Vagina (tissue), 2 donors: ENCODE measurements at regions not wholly inside any gene's neighbourhood (a gene's known extent, or its start where the extent isn't known, plus 50 kb on each side); places are given as distances from the start of the nearest gene placed in this dataset.

Experiments used
- DNase-seq, 2 donors: peaks; one replicate each; pipeline ENCODE4 v3.0.0-alpha.2; 2017; ENCODE audit errors: extremely low spot score in 2 of 2
- H3K27ac ChIP-seq: fragments of 200-600 bp; sonication (generic); one replicate; pipeline ENCODE4 v1.5.1; 2019
- H3K27me3 ChIP-seq: fragments of 200-600 bp; sonication (generic); one replicate; pipeline ENCODE4 v1.5.1; 2019
- H3K36me3 ChIP-seq, 2 donors: fragments of 200-600 bp; sonication (generic); one replicate each; pipeline ENCODE4 v1.5.1; 2017 to 2019
- H3K4me1 ChIP-seq: fragments of 200-600 bp; sonication (generic); one replicate; pipeline ENCODE4 v1.5.1; 2019
- H3K4me3 ChIP-seq, 2 donors: fragments of 200-600 bp; sonication (generic); 1 replicate in 1 of 2; 2 replicates in 1 of 2; pipeline ENCODE4 v1.5.1; 2016 to 2019
- H3K9me3 ChIP-seq: fragments of 200-600 bp; sonication (generic); one replicate; pipeline ENCODE4 v1.5.1; 2019
- POLR2A ChIP-seq, 2 donors: fragments of 450-650 bp; IDR thresholded peaks; one replicate each; pipeline ENCODE4 v1.6.1; 2017; ENCODE audit warnings: antibody characterized with exemption in 2 of 2, mild to moderate bottlenecking in 2 of 2, moderate library complexity in 2 of 2
- POLR2AphosphoS5 ChIP-seq, 2 donors: sonication (generic); formaldehyde crosslinking; IDR thresholded peaks; one replicate each; pipeline ENCODE4 v1.9.0; 2017; ENCODE audit warnings: antibody characterized with exemption in 2 of 2, mild to moderate bottlenecking in 2 of 2, low read depth in 1 of 2; ENCODE audit not compliant: insufficient read depth in 1 of 2
- intact Hi-C: fragments of 100-400 bp; cut with DNase I; formaldehyde crosslinking; loops from one replicate; pipeline ENCODE4 v1.15.1; 2023
- TF ChIP-seq, protein P1 (sequence below), 3 experiments: fragments of 450-650 bp in 2 of 3; fragments of 200-600 bp in 1 of 3; sonication (generic) in 1 of 3; IDR thresholded peaks; one replicate each; pipeline ENCODE4 v1.5.1; 2017 to 2019; ENCODE audit warnings: antibody characterized with exemption in 3 of 3, mild to moderate bottlenecking in 2 of 3, moderate library complexity in 2 of 3

DNA sequence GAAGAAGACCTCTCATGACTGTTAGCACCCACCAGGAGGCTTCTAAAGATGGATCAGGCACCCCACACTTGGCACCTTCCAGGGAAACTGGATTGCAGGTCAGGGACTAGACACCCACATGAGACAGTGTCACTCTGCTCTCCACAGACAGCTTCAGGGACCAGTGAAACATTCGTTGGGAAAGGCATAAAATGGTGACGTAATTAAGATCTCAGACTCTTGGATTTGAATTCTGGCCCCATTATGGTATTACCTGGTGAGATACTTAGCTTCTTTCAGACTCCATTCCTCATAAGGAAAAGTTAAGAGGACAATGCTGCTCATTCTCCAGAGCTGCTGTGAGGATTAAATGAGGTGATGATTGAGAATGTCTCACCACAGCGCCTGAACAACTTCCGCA is 261.1 kb downstream of the ARRDC4 start:
- no peak for DNase-seq
- no peaks in the 10 kb centered on the region for H3K9me3 ChIP-seq
- no peaks in the 10 kb centered on the region for H3K36me3 ChIP-seq
- no peak for TF ChIP-seq POLR2AphosphoS5 (IDR thresholded peaks at IDR 0.05; ENCODE audit: insufficient read depth in 1 of 2, low read depth in 1 of 2)
- TF ChIP-seq, protein P1, sequence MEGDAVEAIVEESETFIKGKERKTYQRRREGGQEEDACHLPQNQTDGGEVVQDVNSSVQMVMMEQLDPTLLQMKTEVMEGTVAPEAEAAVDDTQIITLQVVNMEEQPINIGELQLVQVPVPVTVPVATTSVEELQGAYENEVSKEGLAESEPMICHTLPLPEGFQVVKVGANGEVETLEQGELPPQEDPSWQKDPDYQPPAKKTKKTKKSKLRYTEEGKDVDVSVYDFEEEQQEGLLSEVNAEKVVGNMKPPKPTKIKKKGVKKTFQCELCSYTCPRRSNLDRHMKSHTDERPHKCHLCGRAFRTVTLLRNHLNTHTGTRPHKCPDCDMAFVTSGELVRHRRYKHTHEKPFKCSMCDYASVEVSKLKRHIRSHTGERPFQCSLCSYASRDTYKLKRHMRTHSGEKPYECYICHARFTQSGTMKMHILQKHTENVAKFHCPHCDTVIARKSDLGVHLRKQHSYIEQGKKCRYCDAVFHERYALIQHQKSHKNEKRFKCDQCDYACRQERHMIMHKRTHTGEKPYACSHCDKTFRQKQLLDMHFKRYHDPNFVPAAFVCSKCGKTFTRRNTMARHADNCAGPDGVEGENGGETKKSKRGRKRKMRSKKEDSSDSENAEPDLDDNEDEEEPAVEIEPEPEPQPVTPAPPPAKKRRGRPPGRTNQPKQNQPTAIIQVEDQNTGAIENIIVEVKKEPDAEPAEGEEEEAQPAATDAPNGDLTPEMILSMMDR (IDR thresholded peaks at IDR 0.05) = no peak
- TF ChIP-seq POLR2A (IDR thresholded peaks at IDR 0.05) = no peak
- no peaks in the 10 kb centered on the region for H3K27me3 ChIP-seq
- no peak overlapping the region for H3K4me3 ChIP-seq
- no peak overlapping the region for H3K27ac ChIP-seq
- intact Hi-C loops = no loop called here
- no peaks in the 10 kb centered on the region for H3K4me1 ChIP-seq

DNA sequence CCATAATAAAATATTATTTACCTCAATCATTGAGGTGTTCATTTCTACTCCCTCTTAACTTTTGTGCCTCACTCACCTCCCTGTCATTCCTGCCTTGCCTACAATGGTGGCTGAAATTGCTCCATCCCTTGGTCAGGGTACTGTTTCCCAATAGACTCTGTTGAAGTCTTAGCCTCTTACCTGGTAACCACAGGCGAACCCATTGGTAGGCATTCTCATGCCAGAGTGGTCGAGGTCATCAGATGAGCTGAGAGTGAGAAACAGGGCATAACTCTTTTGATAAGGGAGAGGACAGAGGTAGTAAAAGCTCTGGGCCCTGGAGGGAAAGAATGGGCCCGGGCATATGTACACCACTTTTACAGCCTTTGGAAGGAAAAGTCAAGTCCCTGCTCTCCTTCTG is 265.6 kb downstream of the ARRDC4 start:
- DNase-seq = no peak
- Histone ChIP-seq H3K4me3 (no peak overlapping the region), H3K4me1 (no peaks in the 10 kb centered on the region), H3K27me3 (no peaks in the 10 kb centered on the region), H3K9me3 (no peaks in the 10 kb centered on the region), H3K36me3 (no peaks in the 10 kb centered on the region), H3K27ac (no peak overlapping the region)
- TF ChIP-seq, protein P1 (IDR thresholded peaks at IDR 0.05) = no peak
- TF ChIP-seq POLR2A (IDR thresholded peaks at IDR 0.05) = no peak
- no peak for TF ChIP-seq POLR2AphosphoS5 (IDR thresholded peaks at IDR 0.05; ENCODE audit: insufficient read depth in 1 of 2, low read depth in 1 of 2)
- intact Hi-C loops = no loop called here

DNA sequence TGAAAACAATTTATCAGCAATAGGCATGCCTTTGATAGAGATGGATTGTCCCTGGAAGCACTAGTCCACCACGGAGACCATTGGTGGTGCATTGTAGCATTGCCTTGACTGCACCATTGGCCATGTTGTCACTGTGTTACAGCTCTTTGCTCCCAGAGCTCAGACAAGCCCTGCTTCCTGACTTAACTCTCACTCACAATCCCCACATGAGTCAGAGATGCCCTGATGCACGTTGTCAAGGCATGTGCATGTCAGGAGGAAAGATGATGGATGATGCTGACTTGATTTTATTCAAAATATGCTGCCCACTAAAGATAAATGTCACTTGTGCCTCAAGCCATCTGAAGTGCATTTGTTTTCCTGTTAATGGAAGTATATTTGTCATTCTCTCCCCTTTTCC is 266.1 kb downstream of the ARRDC4 start:
- Histone ChIP-seq H3K4me1 (no peaks in the 10 kb centered on the region), H3K27ac (no peak overlapping the region), H3K27me3 (no peaks in the 10 kb centered on the region), H3K9me3 (no peaks in the 10 kb centered on the region), H3K4me3 (no peak overlapping the region), H3K36me3 (no peaks in the 10 kb centered on the region)
- no peak for DNase-seq
- intact Hi-C loops = no loop called here
- TF ChIP-seq POLR2AphosphoS5 (IDR thresholded peaks at IDR 0.05; ENCODE audit: insufficient read depth in 1 of 2, low read depth in 1 of 2) = no peak

DNA sequence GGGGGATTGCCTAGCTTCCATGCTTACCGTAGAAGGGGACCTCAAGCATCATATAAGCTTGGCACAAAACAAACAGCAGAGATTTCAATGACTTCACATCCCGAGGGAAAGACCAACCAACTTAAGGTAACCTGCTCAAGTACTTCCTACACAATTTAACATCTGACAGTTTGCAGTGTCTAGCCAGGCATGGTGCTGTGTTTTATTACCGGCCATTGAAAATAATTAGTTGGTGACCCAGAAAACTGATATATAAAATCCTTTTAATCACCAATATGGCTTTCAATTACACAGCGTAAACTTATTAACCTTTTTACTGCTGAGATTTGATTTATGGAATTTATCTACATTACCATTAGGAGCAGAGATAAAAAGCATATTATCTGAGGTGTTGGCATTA is 268.3 kb downstream of the ARRDC4 start:
- Histone ChIP-seq H3K9me3 (no peaks in the 10 kb centered on the region), H3K4me3 (no peak overlapping the region), H3K27me3 (no peaks in the 10 kb centered on the region), H3K4me1 (no peaks in the 10 kb centered on the region), H3K27ac (no peak overlapping the region), H3K36me3 (no peaks in the 10 kb centered on the region)
- intact Hi-C loops = no loop called here
- TF ChIP-seq, protein P1 (IDR thresholded peaks at IDR 0.05) = no peak
- TF ChIP-seq POLR2A (IDR thresholded peaks at IDR 0.05) (no peak), POLR2AphosphoS5 (IDR thresholded peaks at IDR 0.05; ENCODE audit: insufficient read depth in 1 of 2, low read depth in 1 of 2) (no peak)
- no peak for DNase-seq

DNA sequence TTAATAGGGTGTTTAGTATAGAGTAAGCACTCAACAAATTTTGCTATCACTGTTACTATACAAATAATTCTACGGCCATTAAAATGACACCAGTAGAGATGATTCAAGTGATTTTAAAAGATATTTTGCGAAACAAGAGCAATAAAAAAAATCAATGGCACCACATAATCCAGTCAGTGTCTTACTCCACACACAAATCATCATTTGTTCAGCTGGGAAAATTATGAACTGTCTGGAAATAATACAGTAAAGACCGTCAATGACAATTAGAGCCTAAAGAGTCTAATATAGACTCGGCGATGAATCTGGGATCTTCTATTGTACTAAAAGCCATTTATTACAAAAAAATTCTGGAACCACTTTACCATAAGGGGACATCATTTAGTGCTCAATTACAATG is 270.5 kb downstream of the ARRDC4 start:
- no peak for DNase-seq
- Histone ChIP-seq H3K36me3 (no peaks in the 10 kb centered on the region), H3K9me3 (no peaks in the 10 kb centered on the region), H3K27ac (no peak overlapping the region), H3K4me3 (no peak overlapping the region), H3K27me3 (no peaks in the 10 kb centered on the region), H3K4me1 (no peaks in the 10 kb centered on the region)
- intact Hi-C loops = no loop called here
- TF ChIP-seq POLR2A (IDR thresholded peaks at IDR 0.05) (no peak), POLR2AphosphoS5 (IDR thresholded peaks at IDR 0.05; ENCODE audit: insufficient read depth in 1 of 2, low read depth in 1 of 2) (no peak)
- TF ChIP-seq, protein P1 (IDR thresholded peaks at IDR 0.05) = no peak
